OCI-LY1 (cell line): ENCODE measurements at regions not wholly inside any gene's neighbourhood (a gene's known extent, or its start where the extent isn't known, plus 50 kb on each side); places are given as distances from the start of the nearest gene placed in this dataset.

Experiments used
- H2AFZ ChIP-seq: fragments of 200-600 bp; sonication (generic), shearing (Covaris generic); 2 replicates; pipeline ENCODE4 v1.6.0; 2014; ENCODE audit warnings: antibody characterized with exemption, mild to moderate bottlenecking, low read length
- H3F3A ChIP-seq: fragments of 200-600 bp; sonication (generic), shearing (Covaris generic); 2 replicates; pipeline ENCODE4 v1.6.0; 2014; ENCODE audit warnings: mild to moderate bottlenecking, antibody characterized with exemption, low read length, moderate library complexity; ENCODE audit not compliant: insufficient read depth
- H3K27ac ChIP-seq: fragments of 200-600 bp; sonication (generic); 2 replicates; pipeline ENCODE4 v1.5.1; 2014; ENCODE audit warnings: low read length, mixed run types, mild to moderate bottlenecking, low read depth; ENCODE audit not compliant: poor library complexity, severe bottlenecking
- H3K27me3 ChIP-seq: fragments of 200-600 bp; sonication (generic); 2 replicates; pipeline ENCODE4 v1.6.0; 2014; ENCODE audit warnings: antibody characterized with exemption, mild to moderate bottlenecking, low read length, moderate library complexity; ENCODE audit not compliant: insufficient read depth
- H3K36me3 ChIP-seq: fragments of 200-600 bp; sonication (generic); 2 replicates; pipeline ENCODE4 v1.6.1; 2014; ENCODE audit warnings: mild to moderate bottlenecking, antibody characterized with exemption, low read length, moderate library complexity, mixed read lengths; ENCODE audit not compliant: insufficient read depth
- H3K4me1 ChIP-seq: fragments of 200-600 bp; sonication (generic); 2 replicates; pipeline ENCODE4 v1.5.1; 2014; ENCODE audit warnings: mild to moderate bottlenecking, low read length, moderate library complexity; ENCODE audit not compliant: insufficient read depth, severe bottlenecking
- H3K4me2 ChIP-seq: fragments of 200-600 bp; sonication (generic), shearing (Covaris generic); 2 replicates; pipeline ENCODE4 v1.6.1; 2014; ENCODE audit warnings: low read length
- H3K4me3 ChIP-seq: fragments of 200-600 bp; sonication (generic); 2 replicates; pipeline ENCODE4 v1.5.1; 2014; ENCODE audit warnings: low read length, low read depth, mild to moderate bottlenecking, mixed read lengths; ENCODE audit not compliant: poor library complexity, severe bottlenecking
- H3K79me2 ChIP-seq: fragments of 200-600 bp; shearing (Covaris generic); 2 replicates; pipeline ENCODE4 v1.6.1; 2016; ENCODE audit warnings: mixed run types, low read length, mixed read lengths; ENCODE audit not compliant: insufficient read depth
- H3K9ac ChIP-seq: fragments of 200-600 bp; sonication (generic), shearing (Covaris generic); 2 replicates; pipeline ENCODE4 v1.6.1; 2014; ENCODE audit warnings: mild to moderate bottlenecking, low read length, mixed read lengths
- H3K9me2 ChIP-seq: fragments of 200-600 bp; sonication (generic), shearing (Covaris generic); 2 replicates; pipeline ENCODE4 v1.6.1; 2014; ENCODE audit warnings: low read depth, mild to moderate bottlenecking, low read length, mixed read lengths
- H3K9me3 ChIP-seq: fragments of 200-600 bp; shearing (Covaris generic); 2 replicates; pipeline ENCODE4 v1.6.1; 2014; ENCODE audit warnings: low read length, mixed read lengths
- H4K20me1 ChIP-seq: fragments of 200-600 bp; sonication (generic), shearing (Covaris generic); 2 replicates; pipeline ENCODE4 v1.6.0; 2016; ENCODE audit warnings: mild to moderate bottlenecking, low read length; ENCODE audit not compliant: insufficient read depth
- CTCF ChIP-seq: fragments of 200-600 bp; sonication (generic), shearing (Covaris generic); IDR thresholded peaks from 2 replicates; pipeline ENCODE4 v1.5.1; 2017; ENCODE audit warnings: mild to moderate bottlenecking, antibody characterized with exemption, low read length, moderate library complexity, mixed read lengths
- EZH2 ChIP-seq: fragments of 200-600 bp; sonication (generic), shearing (Covaris generic); IDR thresholded peaks from 2 replicates; pipeline ENCODE4 v1.8.0; 2017; ENCODE audit warnings: borderline replicate concordance, mixed run types, mild to moderate bottlenecking, antibody characterized with exemption, low read length, moderate library complexity, mixed read lengths

DNA sequence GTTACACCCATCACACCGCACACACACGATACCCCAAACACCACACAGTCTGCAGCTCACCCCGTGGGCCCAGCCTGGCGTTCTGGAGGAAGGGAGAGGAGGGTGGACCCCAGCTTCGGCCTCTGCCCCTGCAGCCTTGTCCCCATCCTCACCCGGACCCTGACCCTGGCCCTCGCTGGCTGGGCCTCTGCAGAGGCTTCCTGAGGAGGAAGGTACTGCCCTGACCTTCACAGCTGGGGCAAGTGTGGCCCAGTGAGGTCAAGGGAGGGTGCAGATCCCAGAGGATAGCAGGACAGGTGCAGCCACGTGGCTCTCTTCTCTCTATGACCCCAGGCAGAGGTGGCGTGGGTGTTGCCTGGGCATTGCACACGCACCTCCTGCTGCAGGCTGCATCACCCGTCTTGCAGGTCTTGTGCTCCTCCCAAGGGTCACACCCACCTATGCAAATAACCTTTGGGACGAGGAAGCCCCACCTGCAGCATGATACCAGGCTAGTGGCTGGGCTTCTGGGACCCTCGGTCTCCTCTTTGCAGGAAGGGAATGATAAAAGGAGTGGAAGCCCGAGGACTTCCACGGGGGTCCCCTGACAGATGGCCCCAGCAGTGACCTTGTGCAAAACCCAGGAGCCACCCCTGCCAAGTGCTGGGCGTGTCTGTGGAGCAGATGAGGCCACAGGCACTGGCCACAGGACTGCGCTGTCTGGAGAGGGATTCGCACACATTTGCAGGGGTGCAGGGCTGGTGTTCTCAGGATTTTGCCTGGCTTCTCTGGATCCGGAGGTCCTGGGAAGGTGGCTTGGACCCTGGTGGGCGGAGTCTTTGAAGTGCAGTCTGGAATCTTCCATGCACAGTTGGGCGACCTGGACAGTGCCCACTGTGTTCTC lies 1241.5 kb downstream of the BRD1 start:
- TF ChIP-seq EZH2 (no peak), CTCF (no peak)
- Histone ChIP-seq H3K36me3 (no peaks in the 10 kb centered on the region), H3K79me2 (no peaks in the 10 kb centered on the region), H3K9me2 (no peaks in the 10 kb centered on the region), H3K27ac (no peak overlapping the region), H2AFZ (no peak overlapping the region), H4K20me1 (no peaks in the 10 kb centered on the region), H3K9ac (no peak overlapping the region), H3K4me1 (no peaks in the 10 kb centered on the region), H3K4me3 (no peak overlapping the region), H3K27me3 (no peaks in the 10 kb centered on the region), H3K4me2 (no peak overlapping the region), H3K9me3 (no peaks in the 10 kb centered on the region), H3F3A (no peaks in the 10 kb centered on the region)

- no peak overlapping the region for H3K4me2 ChIP-seq
- TF ChIP-seq EZH2 = no peak
- TF ChIP-seq CTCF = no peak
- no peaks in the 10 kb centered on the region for H3K79me2 ChIP-seq
- no peak overlapping the region for H2AFZ ChIP-seq
- no peaks in the 10 kb centered on the region for H4K20me1 ChIP-seq
- no peaks in the 10 kb centered on the region for H3K36me3 ChIP-seq
- H3K9me3 ChIP-seq = no peaks in the 10 kb centered on the region
- H3K27ac ChIP-seq = no peak overlapping the region
- no peaks in the 10 kb centered on the region for H3F3A ChIP-seq
- H3K27me3 ChIP-seq = no peaks in the 10 kb centered on the region
- H3K9ac ChIP-seq = no peak overlapping the region
- no peak overlapping the region for H3K4me3 ChIP-seq
- H3K9me2 ChIP-seq = no peaks in the 10 kb centered on the region
- H3K4me1 ChIP-seq = no peaks in the 10 kb centered on the region
These were observed 1243.5 kb downstream of the BRD1 start for GRCh38 chr22:48584170-48584569.

- H4K20me1 ChIP-seq = no peaks in the 10 kb centered on the region
- H3K9ac ChIP-seq = no peak overlapping the region
- no peaks in the 10 kb centered on the region for H3K36me3 ChIP-seq
- no peaks in the 10 kb centered on the region for H3K27me3 ChIP-seq
- no peak overlapping the region for H2AFZ ChIP-seq
- H3K27ac ChIP-seq = no peak overlapping the region
- no peak overlapping the region for H3K4me2 ChIP-seq
- H3K79me2 ChIP-seq = no peaks in the 10 kb centered on the region
- TF ChIP-seq EZH2 (no peak), CTCF (no peak)
- H3K4me1 ChIP-seq = no peaks in the 10 kb centered on the region
- no peak overlapping the region for H3K4me3 ChIP-seq
- H3K9me2 ChIP-seq = no peaks in the 10 kb centered on the region
- H3F3A ChIP-seq = no peaks in the 10 kb centered on the region
- no peaks in the 10 kb centered on the region for H3K9me3 ChIP-seq
These were observed 1245.7 kb downstream of the BRD1 start for GRCh38 chr22:48581796-48582469.
